Femur (tissue), 1 donor: ENCODE measurements at regions not wholly inside any gene's neighbourhood (a gene's known extent, or its start where the extent isn't known, plus 50 kb on each side); places are given as distances from the start of the nearest gene placed in this dataset.
A peak's percentile ranks its signal among the peaks of the same experiment; 100 is the strongest.
"Not testable (repeated sequence)": the region's sequence is repeated elsewhere in the genome, so short reads cannot be mapped to it uniquely, and the experiment has no call there.

Source experiments
- DNase-seq: peaks from one replicate; pipeline ENCODE4 v3.0.0-alpha.2; 2017

- DNase-seq: no peak
Measured at GRCh38 chr13:80171096-80171495, 169.8 kb downstream of the SPRY2 start.

- DNase-seq: no peak
Measured at GRCh38 chr13:80168089-80168850, 172.7 kb downstream of the SPRY2 start.

- DNase-seq: no peak
Measured at GRCh38 chr13:80166352-80166751, 174.6 kb downstream of the SPRY2 start.

- peak; percentile 43 for DNase-seq
Measured at GRCh38 chr13:80164462-80164861, 176.5 kb downstream of the SPRY2 start.

GRCh38 chr13:80161896-80162295 is 179.0 kb downstream of the SPRY2 start:
- DNase-seq: no peak

- no peak for DNase-seq
Measured at GRCh38 chr13:80161219-80161618, 179.7 kb downstream of the SPRY2 start.

GRCh38 chr13:80160110-80160509 is 180.8 kb downstream of the SPRY2 start:
- no peak for DNase-seq

GRCh38 chr13:80157261-80157932 is 183.5 kb downstream of the SPRY2 start:
- DNase-seq: no peak

- DNase-seq: not testable (repeated sequence)
Measured at GRCh38 chr13:80152142-80152541, 188.8 kb downstream of the SPRY2 start.

GRCh38 chr13:80151016-80151415 is 189.9 kb downstream of the SPRY2 start:
- DNase-seq: no peak

- DNase-seq: no peak
Measured at GRCh38 chr13:80149736-80150135, 191.2 kb downstream of the SPRY2 start.

- DNase-seq: no peak
Measured at GRCh38 chr13:80145171-80145690, 195.7 kb downstream of the SPRY2 start.

GRCh38 chr13:80144493-80144892 is 196.4 kb downstream of the SPRY2 start:
- DNase-seq: no peak

- DNase-seq: peak; percentile 74
Measured at GRCh38 chr13:80141123-80141849, 199.6 kb downstream of the SPRY2 start.

- no peak for DNase-seq
Measured at GRCh38 chr13:80140685-80141084, 200.2 kb downstream of the SPRY2 start.

- no peak for DNase-seq
Measured at GRCh38 chr13:80139196-80139595, 201.7 kb downstream of the SPRY2 start.

GRCh38 chr13:80137994-80138393 is 202.9 kb downstream of the SPRY2 start:
- DNase-seq: no peak

GRCh38 chr13:80134346-80134745 is 206.6 kb downstream of the SPRY2 start:
- no peak for DNase-seq

- peak; percentile 59 for DNase-seq
Measured at GRCh38 chr13:80133631-80134261, 207.2 kb downstream of the SPRY2 start.

- DNase-seq: peak; percentile 48
Measured at GRCh38 chr13:80132741-80133601, 208.0 kb downstream of the SPRY2 start.

- DNase-seq: peak; percentile 78
Measured at GRCh38 chr13:80131204-80131603, 209.7 kb downstream of the SPRY2 start.
